ENCODE measurements at regions not wholly inside any gene's neighbourhood (a gene's known extent, or its start where the extent isn't known, plus 50 kb on each side); places are given as distances from the start of the nearest gene placed in this dataset.

DNA sequence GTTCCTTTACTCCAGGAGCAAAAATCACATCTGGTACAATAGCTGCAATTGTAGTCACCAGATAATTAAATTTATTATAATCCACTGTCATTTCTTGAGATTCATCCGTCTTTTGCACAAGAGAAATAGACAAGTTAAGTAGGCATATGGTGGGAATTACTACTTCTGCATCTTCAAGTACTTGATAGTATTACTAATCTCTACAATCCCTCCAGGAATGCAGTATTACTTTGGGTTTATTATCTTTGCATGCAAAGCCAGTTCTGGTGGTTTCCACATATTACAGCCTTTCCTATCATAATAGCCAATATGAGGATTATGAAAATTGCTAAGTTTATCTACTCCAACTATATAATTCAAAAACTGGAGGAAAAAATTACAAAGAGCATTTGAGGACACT, 254.1 kb downstream of the IKZF2 start:
- Mint-ChIP-seq H3K27ac (ENCODE audit: unreplicated experiment) (no peak overlapping the region), H3K27me3 (ENCODE audit: unreplicated experiment) (no peaks in the 10 kb centered on the region)
- DNase-seq (ENCODE audit: extremely low spot score, unreplicated experiment), result no peak

DNA sequence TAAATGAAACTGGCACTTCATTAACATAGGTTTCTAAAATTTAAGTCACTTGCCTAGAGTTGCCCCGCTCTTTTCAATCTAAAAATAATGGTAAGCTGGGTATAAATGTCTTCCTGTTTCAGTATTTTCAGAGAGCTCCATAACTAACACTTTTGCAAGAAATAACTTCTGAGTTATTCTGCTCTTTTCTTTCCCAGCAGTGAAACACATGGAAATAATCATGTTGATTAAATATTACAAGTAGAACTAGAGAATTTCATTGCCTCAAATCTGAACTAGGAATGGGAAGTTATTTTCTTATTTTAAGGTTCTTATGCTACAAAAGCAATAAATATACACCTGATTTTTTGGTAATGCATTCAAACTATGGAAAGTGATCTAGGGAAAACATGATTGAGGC, 257.4 kb downstream of the IKZF2 start:
- TF ChIP-seq, protein P1, sequence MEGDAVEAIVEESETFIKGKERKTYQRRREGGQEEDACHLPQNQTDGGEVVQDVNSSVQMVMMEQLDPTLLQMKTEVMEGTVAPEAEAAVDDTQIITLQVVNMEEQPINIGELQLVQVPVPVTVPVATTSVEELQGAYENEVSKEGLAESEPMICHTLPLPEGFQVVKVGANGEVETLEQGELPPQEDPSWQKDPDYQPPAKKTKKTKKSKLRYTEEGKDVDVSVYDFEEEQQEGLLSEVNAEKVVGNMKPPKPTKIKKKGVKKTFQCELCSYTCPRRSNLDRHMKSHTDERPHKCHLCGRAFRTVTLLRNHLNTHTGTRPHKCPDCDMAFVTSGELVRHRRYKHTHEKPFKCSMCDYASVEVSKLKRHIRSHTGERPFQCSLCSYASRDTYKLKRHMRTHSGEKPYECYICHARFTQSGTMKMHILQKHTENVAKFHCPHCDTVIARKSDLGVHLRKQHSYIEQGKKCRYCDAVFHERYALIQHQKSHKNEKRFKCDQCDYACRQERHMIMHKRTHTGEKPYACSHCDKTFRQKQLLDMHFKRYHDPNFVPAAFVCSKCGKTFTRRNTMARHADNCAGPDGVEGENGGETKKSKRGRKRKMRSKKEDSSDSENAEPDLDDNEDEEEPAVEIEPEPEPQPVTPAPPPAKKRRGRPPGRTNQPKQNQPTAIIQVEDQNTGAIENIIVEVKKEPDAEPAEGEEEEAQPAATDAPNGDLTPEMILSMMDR (IDR thresholded peaks at IDR 0.05), result no peak
- no peak for DNase-seq (ENCODE audit: extremely low spot score, unreplicated experiment)
- H3K27ac Mint-ChIP-seq (ENCODE audit: unreplicated experiment), result no peak overlapping the region
- no peak overlapping the region for H3K4me3 Mint-ChIP-seq (ENCODE audit: unreplicated experiment)
- no peaks in the 10 kb centered on the region for H3K36me3 Mint-ChIP-seq (ENCODE audit: unreplicated experiment)
- no peaks in the 10 kb centered on the region for H3K4me1 Mint-ChIP-seq (ENCODE audit: unreplicated experiment)
- no peaks in the 10 kb centered on the region for H3K9me3 Mint-ChIP-seq (ENCODE audit: unreplicated experiment)
- no peaks in the 10 kb centered on the region for H3K27me3 Mint-ChIP-seq (ENCODE audit: unreplicated experiment)

More for the DNA sequence above, 254.1 kb downstream of the IKZF2 start:
- Mint-ChIP-seq H3K9me3 (ENCODE audit: unreplicated experiment) (no peaks in the 10 kb centered on the region), H3K4me3 (ENCODE audit: unreplicated experiment) (no peak overlapping the region), H3K4me1 (ENCODE audit: unreplicated experiment) (no peaks in the 10 kb centered on the region), H3K36me3 (ENCODE audit: unreplicated experiment) (no peaks in the 10 kb centered on the region)
- TF ChIP-seq, protein P1 (IDR thresholded peaks at IDR 0.05), result no peak

DNA sequence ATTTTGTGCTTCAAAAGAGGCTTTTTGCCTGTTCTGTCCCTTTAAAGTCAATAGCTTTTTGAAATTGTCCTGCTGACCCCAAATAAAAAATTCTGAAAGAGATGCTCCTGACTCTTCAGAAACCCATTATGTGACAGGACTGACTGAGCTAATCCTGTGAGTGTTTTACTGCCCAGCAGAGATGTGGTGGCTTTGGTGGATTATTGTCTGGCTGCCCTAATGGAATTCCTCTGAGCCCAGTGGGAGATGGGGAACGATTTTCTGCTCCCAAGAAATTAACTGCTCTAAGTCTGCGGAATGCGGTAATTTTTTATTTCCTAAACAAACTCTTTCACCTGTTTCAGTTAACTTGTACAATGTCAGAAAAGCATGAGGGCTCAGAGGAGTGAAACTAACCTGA, 258.2 kb downstream of the IKZF2 start:
- Mint-ChIP-seq H3K9me3 (ENCODE audit: unreplicated experiment) (no peaks in the 10 kb centered on the region), H3K4me3 (ENCODE audit: unreplicated experiment) (no peak overlapping the region), H3K36me3 (ENCODE audit: unreplicated experiment) (no peaks in the 10 kb centered on the region), H3K27me3 (ENCODE audit: unreplicated experiment) (no peaks in the 10 kb centered on the region), H3K4me1 (ENCODE audit: unreplicated experiment) (no peaks in the 10 kb centered on the region), H3K27ac (ENCODE audit: unreplicated experiment) (no peak overlapping the region)
- TF ChIP-seq, protein P1 (IDR thresholded peaks at IDR 0.05), result no peak
- DNase-seq (ENCODE audit: extremely low spot score, unreplicated experiment), result no peak

DNA sequence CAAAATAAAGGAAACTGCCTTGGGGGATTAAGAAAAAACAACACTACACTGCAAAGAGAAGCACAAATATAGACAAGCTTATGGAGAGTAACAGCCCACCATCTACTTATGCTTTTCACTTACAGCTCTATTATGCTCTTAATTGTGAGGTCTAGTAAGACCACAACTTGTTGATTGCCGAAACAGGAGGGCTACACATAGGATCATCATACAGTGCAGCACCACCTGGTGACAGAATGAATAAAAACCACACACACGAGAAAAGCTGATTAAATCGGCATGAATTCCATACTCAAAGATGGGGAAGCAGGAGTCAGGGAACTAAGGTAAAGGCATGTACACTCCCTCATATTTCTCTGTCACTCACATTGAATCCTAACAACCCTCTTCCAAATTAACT, 259.2 kb downstream of the IKZF2 start:
- H3K36me3 Mint-ChIP-seq (ENCODE audit: unreplicated experiment), result no peaks in the 10 kb centered on the region
- H3K4me1 Mint-ChIP-seq (ENCODE audit: unreplicated experiment), result no peaks in the 10 kb centered on the region
- H3K27me3 Mint-ChIP-seq (ENCODE audit: unreplicated experiment), result no peaks in the 10 kb centered on the region
- no peak overlapping the region for H3K4me3 Mint-ChIP-seq (ENCODE audit: unreplicated experiment)
- no peaks in the 10 kb centered on the region for H3K9me3 Mint-ChIP-seq (ENCODE audit: unreplicated experiment)
- TF ChIP-seq, protein P1 (IDR thresholded peaks at IDR 0.05), result peak; percentile 52
- H3K27ac Mint-ChIP-seq (ENCODE audit: unreplicated experiment), result no peak overlapping the region
- no peak for DNase-seq (ENCODE audit: extremely low spot score, unreplicated experiment)

DNA sequence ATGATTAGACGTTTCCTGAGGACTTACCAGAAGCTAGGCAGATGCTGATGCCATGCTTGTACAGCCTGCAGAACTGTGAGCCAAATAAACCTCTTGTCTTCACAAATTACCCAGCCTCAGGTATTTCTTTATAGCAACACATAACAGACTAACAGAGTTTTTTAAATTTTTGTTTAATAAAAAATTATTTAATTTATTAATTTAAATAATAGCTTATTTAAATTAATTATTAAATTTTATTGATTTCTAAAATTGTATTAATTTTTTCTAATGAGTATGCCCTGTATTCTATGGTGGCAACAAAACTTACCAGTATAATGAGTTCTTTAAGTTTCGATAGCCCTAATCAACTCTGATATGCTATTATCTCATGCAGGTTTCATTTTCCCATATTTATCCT, 259.8 kb downstream of the IKZF2 start:
- DNase-seq (ENCODE audit: extremely low spot score, unreplicated experiment), result no peak
- TF ChIP-seq, protein P1 (IDR thresholded peaks at IDR 0.05), result no peak
- no peak overlapping the region for H3K27ac Mint-ChIP-seq (ENCODE audit: unreplicated experiment)
- no peaks in the 10 kb centered on the region for H3K4me1 Mint-ChIP-seq (ENCODE audit: unreplicated experiment)
- peaks cover 2% of the 10 kb centered on the region for H3K36me3 Mint-ChIP-seq (ENCODE audit: unreplicated experiment)
- no peaks in the 10 kb centered on the region for H3K27me3 Mint-ChIP-seq (ENCODE audit: unreplicated experiment)
- H3K4me3 Mint-ChIP-seq (ENCODE audit: unreplicated experiment), result no peak overlapping the region
- H3K9me3 Mint-ChIP-seq (ENCODE audit: unreplicated experiment), result peaks cover 4% of the 10 kb centered on the region
